ENCODE measurements at regions not wholly inside any gene's neighbourhood (a gene's known extent, or its start where the extent isn't known, plus 50 kb on each side); places are given as distances from the start of the nearest gene placed in this dataset.

- TF ChIP-seq CTCF (IDR thresholded peaks at IDR 0.05) (no peak), POLR2A (IDR thresholded peaks at IDR 0.05) (no peak)
These were observed 78.7 kb upstream of the ARID5B start for GRCh38 chr10:61822781-61823230.

All from testis (tissue), 2 donors.